IMR-90 (cell line): ENCODE measurements at regions not wholly inside any gene's neighbourhood (a gene's known extent, or its start where the extent isn't known, plus 50 kb on each side); places are given as distances from the start of the nearest gene placed in this dataset.

Experiments
- ATAC-seq: fragments of 200-7000 bp; cut with Tn5 transposase; 2 replicates; pipeline ENCODE4 v1.9.1; 2020; ENCODE audit warnings: low read depth, mild to moderate bottlenecking, moderate library complexity
- BruUV-seq: library from RNA; stranded (reverse); fragments of 400-500 nt; replicated peaks from 2 replicates; lab custom pipeline; 2021; lab: Mats Ljungman, UMichigan
- CTCF ChIA-PET: fragments of 300-600 bp; formaldehyde crosslinking; extraction: SDS; loops from one replicate; lab custom pipeline; 2021; ENCODE audit warnings: antibody characterized with exemption; lab: Yijun Ruan, JAX
- POLR2A ChIA-PET: fragments of 300-600 bp; sonication (Branson Sonifier 250); formaldehyde crosslinking; loops from one replicate; lab custom pipeline; 2022; ENCODE audit warnings: antibody characterized with exemption; ENCODE audit not compliant: unreplicated experiment; lab: Charles Lee
- DNase-seq: peaks from one replicate; pipeline ENCODE4 v3.0.0; 2013
- H2AFZ ChIP-seq: replicated peaks from 2 replicates; pipeline ENCODE3; 2013; ENCODE audit warnings: low read length, mild to moderate bottlenecking; ENCODE audit not compliant: poor library complexity
- H2AK5ac ChIP-seq: 2 replicates; pipeline ENCODE4 v1.6.1; 2013; ENCODE audit warnings: low read depth, low read length, inconsistent platforms
- H2AK9ac ChIP-seq: replicated peaks from 2 replicates; pipeline ENCODE3; 2013; ENCODE audit warnings: mild to moderate bottlenecking, low read depth, low read length, moderate library complexity; ENCODE audit not compliant: poor library complexity
- H2BK120ac ChIP-seq: 2 replicates; pipeline ENCODE4 v1.6.1; 2013; ENCODE audit warnings: low read depth, low read length, inconsistent platforms
- H2BK15ac ChIP-seq: 3 replicates; pipeline ENCODE4 v1.6.1; 2013; ENCODE audit warnings: low read depth, low read length, inconsistent platforms
- H2BK20ac ChIP-seq: 2 replicates; pipeline ENCODE4 v1.6.1; 2013; ENCODE audit warnings: low read depth, mild to moderate bottlenecking, inconsistent platforms, low read length, moderate library complexity
- H2BK5ac ChIP-seq: 2 replicates; pipeline ENCODE4 v1.6.1; 2013; ENCODE audit warnings: mild to moderate bottlenecking, low read depth, low read length, inconsistent platforms; ENCODE audit not compliant: poor library complexity, severe bottlenecking
- H3K14ac ChIP-seq: replicated peaks from 2 replicates; pipeline ENCODE4 v1.6.1; 2013; ENCODE audit warnings: low read depth, low read length, inconsistent platforms
- H3K18ac ChIP-seq: 2 replicates; pipeline ENCODE4 v1.6.1; 2013; ENCODE audit warnings: low read depth, low read length, control low read depth
- H3K23ac ChIP-seq: 2 replicates; pipeline ENCODE4 v1.6.1; 2013; ENCODE audit warnings: low read depth, low read length, inconsistent platforms
- H3K27ac ChIP-seq: 2 replicates; pipeline ENCODE4 v1.5.1; 2013; ENCODE audit warnings: mild to moderate bottlenecking, control low read depth, low read length; ENCODE audit not compliant: insufficient read depth
- H3K27me3 ChIP-seq: 2 replicates; pipeline ENCODE4 v1.6.1; 2013; ENCODE audit warnings: low read length; ENCODE audit not compliant: control insufficient read depth, insufficient read depth
- H3K36me3 ChIP-seq: 2 replicates; pipeline ENCODE4 v1.6.1; 2013; ENCODE audit warnings: low read length, mixed read lengths; ENCODE audit not compliant: control insufficient read depth, insufficient read depth
- H3K4ac ChIP-seq: 2 replicates; pipeline ENCODE4 v1.6.1; 2013; ENCODE audit warnings: low read depth, low read length, inconsistent platforms
- H3K4me1 ChIP-seq: 2 replicates; pipeline ENCODE4 v1.6.1; 2013; ENCODE audit warnings: low read length, mixed read lengths; ENCODE audit not compliant: control insufficient read depth, insufficient read depth
- H3K4me2 ChIP-seq: 2 replicates; pipeline ENCODE4 v1.6.1; 2013; ENCODE audit warnings: low read depth, mild to moderate bottlenecking, control low read depth, low read length, moderate library complexity
- H3K4me3 ChIP-seq: 2 replicates; pipeline ENCODE4 v1.5.1; 2013; ENCODE audit warnings: low read depth, mild to moderate bottlenecking, control low read depth, low read length, moderate library complexity; ENCODE audit not compliant: insufficient read depth
- H3K56ac ChIP-seq: 2 replicates; pipeline ENCODE4 v1.6.1; 2013; ENCODE audit warnings: low read length, inconsistent platforms; ENCODE audit not compliant: insufficient read depth; ENCODE audit errors: extremely low read depth
- H3K79me1 ChIP-seq, 2 experiments: 2 replicates each; pipeline ENCODE4 v1.6.1; 2013; ENCODE audit warnings: low read length in 2 of 2, inconsistent platforms in 1 of 2, low read depth in 1 of 2
- H3K9ac ChIP-seq: 2 replicates; pipeline ENCODE4 v1.6.1; 2013; ENCODE audit warnings: low read depth, low read length, control low read depth
- H3K9me1 ChIP-seq: 2 replicates; pipeline ENCODE4 v1.6.1; 2013; ENCODE audit warnings: low read length, inconsistent platforms; ENCODE audit not compliant: insufficient read depth
- H3K9me3 ChIP-seq: 2 replicates; pipeline ENCODE4 v1.6.1; 2013; ENCODE audit warnings: low read length; ENCODE audit not compliant: control insufficient read depth, insufficient read depth
- H4K20me1 ChIP-seq: 2 replicates; pipeline ENCODE4 v1.6.1; 2013; ENCODE audit warnings: low read length, inconsistent platforms; ENCODE audit not compliant: insufficient read depth
- H4K5ac ChIP-seq: 2 replicates; pipeline ENCODE4 v1.6.1; 2013; ENCODE audit warnings: mild to moderate bottlenecking, low read depth, low read length, control low read depth
- H4K8ac ChIP-seq, 2 experiments: 2 replicates each; pipeline ENCODE4 v1.6.1; 2013; ENCODE audit warnings: low read depth in 2 of 2, low read length in 2 of 2, control low read depth in 1 of 2, inconsistent platforms in 1 of 2
- H4K91ac ChIP-seq: 2 replicates; pipeline ENCODE4 v1.6.1; 2013; ENCODE audit warnings: low read depth, low read length, inconsistent platforms; ENCODE audit not compliant: insufficient read depth
- CEBPB ChIP-seq: IDR thresholded peaks from 2 replicates; pipeline ENCODE4 v1.6.1; 2012; ENCODE audit warnings: low read depth, low read length, improper control_type of control experiment
- CHD1 ChIP-seq: IDR thresholded peaks from 2 replicates; pipeline ENCODE4 v1.6.1; 2012; ENCODE audit warnings: low read depth, low read length, improper control_type of control experiment
- FOS ChIP-seq: fragments of 150-350 bp; IDR thresholded peaks from 2 replicates; pipeline ENCODE4 v1.6.1; 2016; ENCODE audit warnings: low read depth, low read length
- MAFK ChIP-seq: IDR thresholded peaks from 2 replicates; pipeline ENCODE4 v1.6.1; 2012; ENCODE audit warnings: low read depth, low read length, improper control_type of control experiment
- MAZ ChIP-seq: IDR thresholded peaks from 2 replicates; pipeline ENCODE4 v1.6.1; 2012; ENCODE audit warnings: low read depth, mild to moderate bottlenecking, low read length, improper control_type of control experiment, moderate library complexity, borderline replicate concordance
- MXI1 ChIP-seq: IDR thresholded peaks from 2 replicates; pipeline ENCODE4 v1.6.1; 2012; ENCODE audit warnings: low read depth, mild to moderate bottlenecking, low read length, moderate library complexity, borderline replicate concordance
- NFE2L2 ChIP-seq: fragments of 150-350 bp; IDR thresholded peaks from 2 replicates; pipeline ENCODE4 v1.6.1; 2016; ENCODE audit warnings: low read depth, mild to moderate bottlenecking, low read length
- POLR2A ChIP-seq: IDR thresholded peaks from 2 replicates; pipeline ENCODE4 v1.6.1; 2012; ENCODE audit warnings: mild to moderate bottlenecking, low read depth, low read length
- RAD21 ChIP-seq: IDR thresholded peaks from 2 replicates; pipeline ENCODE4 v1.6.1; 2012; ENCODE audit warnings: low read length, improper control_type of control experiment
- RCOR1 ChIP-seq: IDR thresholded peaks from 2 replicates; pipeline ENCODE4 v1.6.1; 2012; ENCODE audit warnings: mild to moderate bottlenecking, low read length, improper control_type of control experiment; ENCODE audit not compliant: insufficient replicate concordance
- RFX5 ChIP-seq: IDR thresholded peaks from 2 replicates; pipeline ENCODE4 v1.8.0; 2012; ENCODE audit warnings: low read depth, mild to moderate bottlenecking, low read length, moderate library complexity
- SMC3 ChIP-seq: fragments of 150-350 bp; IDR thresholded peaks from 2 replicates; pipeline ENCODE4 v1.6.1; 2016; ENCODE audit warnings: low read depth, mild to moderate bottlenecking, antibody characterized with exemption, low read length, moderate library complexity
- WGBS, 2 experiments: methylation state at CpG; one replicate each; pipeline versions ENCODE4 v1.1.5 to v1.1.7; 2013; ENCODE audit warnings: missing lambda C conversion rate in 2 of 2; ENCODE audit not compliant: insufficient read length in 1 of 2; ENCODE audit errors: extremely low coverage in 2 of 2; 5-methylcytosine and 5-hydroxymethylcytosine counted together
- dilution Hi-C: fragments of 300-500 bp; cut with HindIII; formaldehyde crosslinking; loops from one replicate; pipeline ENCODE4 v1.14.3; 2018; ENCODE audit warnings: low sequenced_read_pairs; ENCODE audit not compliant: unreplicated experiment
- in situ Hi-C: fragments of 300-500 bp; cut with MboI; formaldehyde crosslinking; loops from 3 replicates; pipeline ENCODE4 v1.14.3; 2019; ENCODE audit warnings: low sequenced_read_pairs, inconsistent platforms, mixed read lengths
- intact Hi-C: fragments of 100-400 bp; cut with micrococcal nuclease; formaldehyde crosslinking; loops from 2 replicates; pipeline ENCODE4 v1.10.0; 2022
- TF ChIP-seq, protein P1 (sequence below): conservative IDR thresholded peaks from 2 replicates; pipeline ENCODE4 v1.5.1; 2012; ENCODE audit warnings: mild to moderate bottlenecking, low read depth, low read length, improper control_type of control experiment
- TF ChIP-seq, protein P2 (sequence below): fragments of 150-350 bp; IDR thresholded peaks from 2 replicates; pipeline ENCODE4 v1.6.1; 2016; ENCODE audit warnings: low read depth, mild to moderate bottlenecking, low read length, moderate library complexity, borderline replicate concordance
- TF ChIP-seq, protein P3 (sequence below): fragments of 150-350 bp; IDR thresholded peaks from 2 replicates; pipeline ENCODE4 v1.6.1; 2017; ENCODE audit warnings: mild to moderate bottlenecking, antibody characterized with exemption, low read length, low read depth

DNA sequence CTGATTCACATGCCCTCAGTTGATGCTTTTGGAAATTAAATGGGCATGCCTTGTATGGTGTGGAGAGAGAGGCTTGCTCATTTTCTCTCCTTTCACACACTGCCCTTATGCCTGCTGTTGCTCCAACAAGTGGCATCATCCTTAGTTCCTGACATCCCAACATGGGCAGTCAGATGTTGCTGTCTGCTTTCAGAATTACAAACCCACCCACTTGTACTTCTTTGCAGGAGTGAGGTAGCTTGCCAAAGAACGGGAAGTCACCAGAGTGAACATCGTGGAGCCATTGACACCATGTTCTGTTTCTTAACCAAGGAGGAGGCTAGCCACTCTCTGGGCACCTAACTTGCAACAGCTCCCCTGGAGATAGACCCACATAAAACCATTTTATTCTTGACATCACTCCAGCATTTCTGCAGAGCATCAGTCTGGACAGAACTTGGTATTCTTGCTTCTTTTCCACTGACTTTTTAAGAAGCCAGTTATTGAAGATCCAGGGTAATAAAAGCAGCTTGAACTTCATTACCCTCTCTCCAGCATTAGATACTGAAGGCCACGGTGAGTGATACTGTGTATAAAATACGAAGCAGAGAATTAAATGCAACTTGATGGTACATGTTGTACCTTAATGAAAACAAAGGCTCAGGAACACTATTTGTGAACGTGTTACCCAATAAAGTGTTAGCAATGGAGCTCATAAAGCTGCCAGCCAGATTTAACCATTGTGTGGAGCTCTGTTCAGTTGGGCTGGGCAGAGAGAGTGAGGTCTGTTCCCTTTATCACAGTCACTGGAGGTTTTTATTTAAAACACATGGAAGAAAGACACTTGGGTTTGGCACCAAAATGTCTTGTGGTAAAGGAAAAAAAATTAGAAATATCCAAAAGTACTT is 195.8 kb upstream of the HABP2 start:
- WGBS, 2 experiments: 33% methylated on average over 2 of the region's 5 CpGs; no CpG with 5 or more reads in 1 of the 2 experiments
- ATAC-seq: no peak
- no peak overlapping the region for H4K91ac ChIP-seq
- no peaks in the 10 kb centered on the region for H3K79me1 ChIP-seq
- no TSS peak for BruUV-seq
- H2BK120ac ChIP-seq: no peak overlapping the region
- in situ Hi-C loops (no loop called here), dilution Hi-C loops (no loop called here), intact Hi-C loops (no loop called here)
- ChIA-PET POLR2A (no interaction called here), CTCF (interaction anchor here (0.6 kb wide), 1 partner anchor 44 kb away, joined by 3 read pairs; no protein-coding TSS in a partner anchor)
- no peak overlapping the region for H2BK15ac ChIP-seq
- no peak overlapping the region for H3K18ac ChIP-seq
- no peak overlapping the region for H3K23ac ChIP-seq
- DNase-seq: no peak
- H2AK5ac ChIP-seq: no peak overlapping the region
- H4K20me1 ChIP-seq: no peaks in the 10 kb centered on the region
- H3K36me3 ChIP-seq: no peaks in the 10 kb centered on the region
- H3K56ac ChIP-seq: no peak overlapping the region
- no peak overlapping the region for H2BK20ac ChIP-seq
- H3K9me1 ChIP-seq: no peaks in the 10 kb centered on the region
- H2AK9ac ChIP-seq: no peak overlapping the region
- H3K9me3 ChIP-seq: no peaks in the 10 kb centered on the region
- no peaks in the 10 kb centered on the region for H3K4me1 ChIP-seq
- no peak overlapping the region for H3K4ac ChIP-seq
- peaks cover 9% of the 10 kb centered on the region for H3K27me3 ChIP-seq
- no peak overlapping the region for H3K4me3 ChIP-seq
- no peak overlapping the region for H3K14ac ChIP-seq
- no peak overlapping the region for H4K5ac ChIP-seq
- H3K9ac ChIP-seq: no peak overlapping the region
- no peak overlapping the region for H4K8ac ChIP-seq
- no peak overlapping the region for H2BK5ac ChIP-seq
- no peak overlapping the region for H3K27ac ChIP-seq
- no peak overlapping the region for H3K4me2 ChIP-seq
- no peak overlapping the region for H2AFZ ChIP-seq
- TF ChIP-seq, protein P1, sequence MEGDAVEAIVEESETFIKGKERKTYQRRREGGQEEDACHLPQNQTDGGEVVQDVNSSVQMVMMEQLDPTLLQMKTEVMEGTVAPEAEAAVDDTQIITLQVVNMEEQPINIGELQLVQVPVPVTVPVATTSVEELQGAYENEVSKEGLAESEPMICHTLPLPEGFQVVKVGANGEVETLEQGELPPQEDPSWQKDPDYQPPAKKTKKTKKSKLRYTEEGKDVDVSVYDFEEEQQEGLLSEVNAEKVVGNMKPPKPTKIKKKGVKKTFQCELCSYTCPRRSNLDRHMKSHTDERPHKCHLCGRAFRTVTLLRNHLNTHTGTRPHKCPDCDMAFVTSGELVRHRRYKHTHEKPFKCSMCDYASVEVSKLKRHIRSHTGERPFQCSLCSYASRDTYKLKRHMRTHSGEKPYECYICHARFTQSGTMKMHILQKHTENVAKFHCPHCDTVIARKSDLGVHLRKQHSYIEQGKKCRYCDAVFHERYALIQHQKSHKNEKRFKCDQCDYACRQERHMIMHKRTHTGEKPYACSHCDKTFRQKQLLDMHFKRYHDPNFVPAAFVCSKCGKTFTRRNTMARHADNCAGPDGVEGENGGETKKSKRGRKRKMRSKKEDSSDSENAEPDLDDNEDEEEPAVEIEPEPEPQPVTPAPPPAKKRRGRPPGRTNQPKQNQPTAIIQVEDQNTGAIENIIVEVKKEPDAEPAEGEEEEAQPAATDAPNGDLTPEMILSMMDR: no peak
- TF ChIP-seq RCOR1: no peak
- TF ChIP-seq MAFK: no peak
- no peak for TF ChIP-seq FOS
- TF ChIP-seq, protein P2, sequence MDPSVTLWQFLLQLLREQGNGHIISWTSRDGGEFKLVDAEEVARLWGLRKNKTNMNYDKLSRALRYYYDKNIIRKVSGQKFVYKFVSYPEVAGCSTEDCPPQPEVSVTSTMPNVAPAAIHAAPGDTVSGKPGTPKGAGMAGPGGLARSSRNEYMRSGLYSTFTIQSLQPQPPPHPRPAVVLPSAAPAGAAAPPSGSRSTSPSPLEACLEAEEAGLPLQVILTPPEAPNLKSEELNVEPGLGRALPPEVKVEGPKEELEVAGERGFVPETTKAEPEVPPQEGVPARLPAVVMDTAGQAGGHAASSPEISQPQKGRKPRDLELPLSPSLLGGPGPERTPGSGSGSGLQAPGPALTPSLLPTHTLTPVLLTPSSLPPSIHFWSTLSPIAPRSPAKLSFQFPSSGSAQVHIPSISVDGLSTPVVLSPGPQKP: no peak
- TF ChIP-seq, protein P3, sequence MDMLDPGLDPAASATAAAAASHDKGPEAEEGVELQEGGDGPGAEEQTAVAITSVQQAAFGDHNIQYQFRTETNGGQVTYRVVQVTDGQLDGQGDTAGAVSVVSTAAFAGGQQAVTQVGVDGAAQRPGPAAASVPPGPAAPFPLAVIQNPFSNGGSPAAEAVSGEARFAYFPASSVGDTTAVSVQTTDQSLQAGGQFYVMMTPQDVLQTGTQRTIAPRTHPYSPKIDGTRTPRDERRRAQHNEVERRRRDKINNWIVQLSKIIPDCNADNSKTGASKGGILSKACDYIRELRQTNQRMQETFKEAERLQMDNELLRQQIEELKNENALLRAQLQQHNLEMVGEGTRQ: no peak
- TF ChIP-seq MAZ: no peak
- TF ChIP-seq RFX5: no peak
- no peak for TF ChIP-seq CEBPB
- no peak for TF ChIP-seq CHD1
- TF ChIP-seq RAD21: no peak
- no peak for TF ChIP-seq NFE2L2
- no peak for TF ChIP-seq MXI1
- TF ChIP-seq SMC3: no peak
- no peak for TF ChIP-seq POLR2A
